ENCODE measurements at regions not wholly inside any gene's neighbourhood (a gene's known extent, or its start where the extent isn't known, plus 50 kb on each side); places are given as distances from the start of the nearest gene placed in this dataset.
A peak's percentile ranks its signal among the peaks of the same experiment; 100 is the strongest.

DNA sequence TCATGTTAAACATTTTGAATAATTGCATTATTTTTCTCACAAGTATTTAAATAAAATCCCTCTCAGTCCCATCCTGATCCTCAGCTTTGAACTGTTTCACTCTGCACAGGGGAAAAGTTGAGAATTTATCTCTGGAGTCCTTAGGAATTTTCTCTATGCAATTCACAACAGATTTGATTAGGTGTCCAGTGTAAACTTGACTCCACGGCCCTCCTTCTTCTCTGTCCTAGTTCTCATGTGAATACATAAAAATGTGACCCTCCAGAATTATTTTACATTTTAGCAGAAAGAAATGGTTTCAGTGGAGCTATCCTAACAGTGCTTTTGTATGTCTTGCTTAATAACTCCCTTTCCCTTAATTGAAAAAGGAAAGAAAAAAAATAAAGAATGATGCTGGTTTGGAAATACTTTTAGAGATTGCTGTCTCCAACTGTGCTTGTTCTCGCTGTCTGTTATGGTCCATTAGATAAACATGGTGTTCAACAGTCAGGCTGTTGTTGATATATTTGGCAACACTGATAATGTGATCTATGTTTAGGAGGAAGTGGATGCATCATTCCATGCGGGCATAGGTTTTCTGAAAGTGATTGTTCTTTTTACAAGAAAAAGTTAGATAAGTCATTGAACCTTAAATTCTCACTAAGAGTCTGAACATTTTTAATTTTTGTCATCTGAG lies 599.4 kb upstream of the CITED2 start:
- H3K27me3 Mint-ChIP-seq (ENCODE audit: unreplicated experiment): no peaks in the 10 kb centered on the region
- peaks cover 6% of the 10 kb centered on the region for H3K36me3 Mint-ChIP-seq (ENCODE audit: unreplicated experiment)
- H3K4me3 Mint-ChIP-seq (ENCODE audit: unreplicated experiment): peak overlapping the region; percentile 12
- DNase-seq (ENCODE audit: extremely low spot score, unreplicated experiment): no peak
- TF ChIP-seq, protein P1, sequence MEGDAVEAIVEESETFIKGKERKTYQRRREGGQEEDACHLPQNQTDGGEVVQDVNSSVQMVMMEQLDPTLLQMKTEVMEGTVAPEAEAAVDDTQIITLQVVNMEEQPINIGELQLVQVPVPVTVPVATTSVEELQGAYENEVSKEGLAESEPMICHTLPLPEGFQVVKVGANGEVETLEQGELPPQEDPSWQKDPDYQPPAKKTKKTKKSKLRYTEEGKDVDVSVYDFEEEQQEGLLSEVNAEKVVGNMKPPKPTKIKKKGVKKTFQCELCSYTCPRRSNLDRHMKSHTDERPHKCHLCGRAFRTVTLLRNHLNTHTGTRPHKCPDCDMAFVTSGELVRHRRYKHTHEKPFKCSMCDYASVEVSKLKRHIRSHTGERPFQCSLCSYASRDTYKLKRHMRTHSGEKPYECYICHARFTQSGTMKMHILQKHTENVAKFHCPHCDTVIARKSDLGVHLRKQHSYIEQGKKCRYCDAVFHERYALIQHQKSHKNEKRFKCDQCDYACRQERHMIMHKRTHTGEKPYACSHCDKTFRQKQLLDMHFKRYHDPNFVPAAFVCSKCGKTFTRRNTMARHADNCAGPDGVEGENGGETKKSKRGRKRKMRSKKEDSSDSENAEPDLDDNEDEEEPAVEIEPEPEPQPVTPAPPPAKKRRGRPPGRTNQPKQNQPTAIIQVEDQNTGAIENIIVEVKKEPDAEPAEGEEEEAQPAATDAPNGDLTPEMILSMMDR (IDR thresholded peaks at IDR 0.05): no peak
- H3K27ac Mint-ChIP-seq (ENCODE audit: unreplicated experiment): peak overlapping the region; percentile 83
- peaks cover 57% of the 10 kb centered on the region for H3K4me1 Mint-ChIP-seq (ENCODE audit: unreplicated experiment)
- H3K9me3 Mint-ChIP-seq (ENCODE audit: unreplicated experiment): peaks cover 22% of the 10 kb centered on the region

DNA sequence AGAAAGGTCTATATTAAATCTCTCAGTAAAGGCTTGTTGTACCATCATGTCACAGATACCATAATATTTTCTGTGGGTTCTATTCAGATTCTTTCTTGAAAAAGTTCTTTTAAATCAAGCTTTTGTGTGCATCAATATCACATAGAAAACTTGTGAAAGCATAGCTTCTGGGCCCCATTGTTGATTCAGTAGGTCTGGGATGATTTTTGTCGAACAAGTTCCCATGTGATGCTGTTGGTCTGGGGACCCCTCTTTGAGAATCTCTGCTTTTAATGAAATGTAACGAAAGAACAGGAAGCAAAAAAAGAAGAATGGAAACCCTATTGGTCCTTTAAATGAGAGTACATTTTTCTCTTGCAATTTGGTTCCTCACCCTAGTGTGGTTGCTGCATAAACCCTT lies 597.7 kb upstream of the CITED2 start:
- peaks cover 51% of the 10 kb centered on the region for H3K4me1 Mint-ChIP-seq (ENCODE audit: unreplicated experiment)

DNA sequence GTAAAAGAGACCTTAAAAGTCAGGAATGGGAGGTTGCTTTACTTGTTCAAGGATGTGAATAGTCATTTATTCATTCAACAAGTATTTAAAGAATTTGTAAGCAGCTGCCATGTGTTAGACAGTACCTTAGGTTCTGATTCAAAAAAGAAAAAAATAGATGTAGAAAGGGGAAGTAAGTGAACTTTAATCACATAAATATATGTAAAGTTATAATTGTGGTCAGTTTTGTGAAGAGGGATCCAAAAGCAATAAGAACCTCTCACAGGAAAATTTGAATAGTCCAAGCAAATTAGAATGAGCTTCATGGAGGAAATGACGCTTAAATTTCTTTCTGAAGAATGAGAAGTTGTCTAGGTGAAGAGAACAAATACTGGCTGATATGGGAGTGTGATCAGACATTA lies 596.1 kb upstream of the CITED2 start:
- Mint-ChIP-seq H3K36me3 (ENCODE audit: unreplicated experiment) (peaks cover 3% of the 10 kb centered on the region), H3K4me1 (ENCODE audit: unreplicated experiment) (peaks cover 55% of the 10 kb centered on the region), H3K27me3 (ENCODE audit: unreplicated experiment) (no peaks in the 10 kb centered on the region), H3K27ac (ENCODE audit: unreplicated experiment) (peak overlapping the region; percentile 13), H3K9me3 (ENCODE audit: unreplicated experiment) (peaks cover 16% of the 10 kb centered on the region), H3K4me3 (ENCODE audit: unreplicated experiment) (no peak overlapping the region)
- no peak for DNase-seq (ENCODE audit: extremely low spot score, unreplicated experiment)
- TF ChIP-seq, protein P1 (IDR thresholded peaks at IDR 0.05): no peak

More for the DNA sequence above, 597.7 kb upstream of the CITED2 start:
- no peaks in the 10 kb centered on the region for H3K27me3 Mint-ChIP-seq (ENCODE audit: unreplicated experiment)
- TF ChIP-seq, protein P1 (IDR thresholded peaks at IDR 0.05): no peak
- H3K27ac Mint-ChIP-seq (ENCODE audit: unreplicated experiment): no peak overlapping the region
- peaks cover 3% of the 10 kb centered on the region for H3K36me3 Mint-ChIP-seq (ENCODE audit: unreplicated experiment)
- no peak overlapping the region for H3K4me3 Mint-ChIP-seq (ENCODE audit: unreplicated experiment)
- H3K9me3 Mint-ChIP-seq (ENCODE audit: unreplicated experiment): peaks cover 19% of the 10 kb centered on the region
- no peak for DNase-seq (ENCODE audit: extremely low spot score, unreplicated experiment)

DNA sequence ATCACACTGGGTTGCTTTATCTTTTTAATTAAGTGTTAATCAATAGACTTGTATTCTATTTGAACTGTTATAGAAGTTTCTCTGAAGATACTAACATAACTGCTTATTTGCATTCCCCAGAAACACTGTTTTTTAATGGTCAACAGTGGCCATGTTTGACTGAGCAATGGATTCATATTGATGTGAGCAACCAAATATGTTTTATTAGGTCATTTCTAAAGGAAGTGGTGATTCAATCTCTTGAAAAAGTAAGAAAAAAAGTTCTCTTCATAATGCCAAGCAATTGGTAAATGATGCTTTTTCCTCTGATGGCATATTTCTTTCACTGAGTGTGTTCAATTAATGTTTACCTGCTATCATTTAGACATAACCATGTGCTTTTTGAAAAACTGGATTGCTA lies 593.0 kb upstream of the CITED2 start:
- H3K4me1 Mint-ChIP-seq (ENCODE audit: unreplicated experiment): peaks cover 52% of the 10 kb centered on the region
- DNase-seq (ENCODE audit: extremely low spot score, unreplicated experiment): no peak
- H3K27ac Mint-ChIP-seq (ENCODE audit: unreplicated experiment): no peak overlapping the region
- H3K36me3 Mint-ChIP-seq (ENCODE audit: unreplicated experiment): peaks cover 3% of the 10 kb centered on the region
- H3K9me3 Mint-ChIP-seq (ENCODE audit: unreplicated experiment): peaks cover 16% of the 10 kb centered on the region
- H3K4me3 Mint-ChIP-seq (ENCODE audit: unreplicated experiment): no peak overlapping the region
- TF ChIP-seq, protein P1 (IDR thresholded peaks at IDR 0.05): no peak
- no peaks in the 10 kb centered on the region for H3K27me3 Mint-ChIP-seq (ENCODE audit: unreplicated experiment)

DNA sequence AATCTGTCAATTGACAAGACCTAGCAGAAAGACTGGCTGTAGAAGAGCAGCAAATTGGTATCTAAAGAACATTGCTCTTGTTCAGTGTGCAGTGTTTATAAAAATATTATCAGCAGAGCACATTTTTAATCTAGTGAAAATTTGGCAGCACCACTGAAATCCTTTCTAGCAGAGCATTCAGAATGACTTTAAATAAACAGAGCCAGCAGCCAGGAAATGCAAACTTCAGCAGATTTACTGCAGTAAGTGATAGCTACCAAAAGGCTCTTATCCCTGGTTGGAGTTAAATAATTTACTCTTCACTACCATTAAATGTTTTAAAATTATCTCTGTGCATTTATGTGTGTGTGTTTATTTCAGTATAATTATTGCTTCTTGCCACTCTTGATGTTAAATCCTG lies 590.9 kb upstream of the CITED2 start:
- H3K4me1 Mint-ChIP-seq (ENCODE audit: unreplicated experiment): peaks cover 62% of the 10 kb centered on the region
- no peak overlapping the region for H3K4me3 Mint-ChIP-seq (ENCODE audit: unreplicated experiment)
- DNase-seq (ENCODE audit: extremely low spot score, unreplicated experiment): no peak
- H3K9me3 Mint-ChIP-seq (ENCODE audit: unreplicated experiment): peaks cover 4% of the 10 kb centered on the region
- peaks cover 3% of the 10 kb centered on the region for H3K36me3 Mint-ChIP-seq (ENCODE audit: unreplicated experiment)
- H3K27me3 Mint-ChIP-seq (ENCODE audit: unreplicated experiment): no peaks in the 10 kb centered on the region
- TF ChIP-seq, protein P1 (IDR thresholded peaks at IDR 0.05): no peak
- peak overlapping the region; percentile 82 for H3K27ac Mint-ChIP-seq (ENCODE audit: unreplicated experiment)

All from osteocyte (in vitro differentiated cells).